ENCODE measurements at regions not wholly inside any gene's neighbourhood (a gene's known extent, or its start where the extent isn't known, plus 50 kb on each side); places are given as distances from the start of the nearest gene placed in this dataset.

DNA sequence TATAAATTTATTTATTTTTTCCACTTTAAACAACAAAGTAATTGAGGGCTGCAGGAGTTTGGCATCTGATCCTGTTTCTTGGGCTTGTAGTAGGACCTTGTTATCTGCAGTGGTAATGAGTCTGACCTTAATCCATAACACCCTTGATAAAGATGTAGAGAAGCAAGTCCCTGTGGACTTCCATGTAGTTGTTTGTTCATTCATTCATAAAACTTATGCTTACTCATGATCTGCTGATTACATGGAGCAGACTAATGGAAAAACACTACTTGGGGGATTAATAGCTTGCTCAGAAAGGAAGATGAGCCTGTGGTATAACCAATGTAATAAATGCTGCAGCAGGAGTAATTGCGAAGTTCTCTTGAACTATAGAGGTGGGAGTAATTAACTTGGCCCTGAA, 271.5 kb upstream of the TBL1XR1 start:
- no peak overlapping the region for H3K4me3 ChIP-seq (ENCODE audit: low read depth, low read length)
- TF ChIP-seq, protein P1, sequence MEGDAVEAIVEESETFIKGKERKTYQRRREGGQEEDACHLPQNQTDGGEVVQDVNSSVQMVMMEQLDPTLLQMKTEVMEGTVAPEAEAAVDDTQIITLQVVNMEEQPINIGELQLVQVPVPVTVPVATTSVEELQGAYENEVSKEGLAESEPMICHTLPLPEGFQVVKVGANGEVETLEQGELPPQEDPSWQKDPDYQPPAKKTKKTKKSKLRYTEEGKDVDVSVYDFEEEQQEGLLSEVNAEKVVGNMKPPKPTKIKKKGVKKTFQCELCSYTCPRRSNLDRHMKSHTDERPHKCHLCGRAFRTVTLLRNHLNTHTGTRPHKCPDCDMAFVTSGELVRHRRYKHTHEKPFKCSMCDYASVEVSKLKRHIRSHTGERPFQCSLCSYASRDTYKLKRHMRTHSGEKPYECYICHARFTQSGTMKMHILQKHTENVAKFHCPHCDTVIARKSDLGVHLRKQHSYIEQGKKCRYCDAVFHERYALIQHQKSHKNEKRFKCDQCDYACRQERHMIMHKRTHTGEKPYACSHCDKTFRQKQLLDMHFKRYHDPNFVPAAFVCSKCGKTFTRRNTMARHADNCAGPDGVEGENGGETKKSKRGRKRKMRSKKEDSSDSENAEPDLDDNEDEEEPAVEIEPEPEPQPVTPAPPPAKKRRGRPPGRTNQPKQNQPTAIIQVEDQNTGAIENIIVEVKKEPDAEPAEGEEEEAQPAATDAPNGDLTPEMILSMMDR (IDR thresholded peaks at IDR 0.05; ENCODE audit: low read depth, low read length), result no peak
- DNase-seq (ENCODE audit: low read depth, low spot score), result no peak
- in situ Hi-C loops (cut with HindIII; ENCODE audit: low sequenced_read_pairs), result no loop called here

GRCh38 chr3:177469216-177469615, 271.9 kb upstream of the TBL1XR1 start:
- no peak for DNase-seq (ENCODE audit: low read depth, low spot score)
- no peak overlapping the region for H3K4me3 ChIP-seq (ENCODE audit: low read depth, low read length)
- TF ChIP-seq, protein P1 (IDR thresholded peaks at IDR 0.05; ENCODE audit: low read depth, low read length), result no peak
- in situ Hi-C loops (cut with HindIII; ENCODE audit: low sequenced_read_pairs), result no loop called here

- H3K4me3 ChIP-seq (ENCODE audit: low read depth, low read length), result no peak overlapping the region
- in situ Hi-C loops (cut with HindIII; ENCODE audit: low sequenced_read_pairs), result no loop called here
- TF ChIP-seq, protein P1 (IDR thresholded peaks at IDR 0.05; ENCODE audit: low read depth, low read length), result no peak
- DNase-seq (ENCODE audit: low read depth, low spot score), result peak; percentile 38
Observed at GRCh38 chr3:177470197-177470941, 273.1 kb upstream of the TBL1XR1 start.

- in situ Hi-C loops (cut with HindIII; ENCODE audit: low sequenced_read_pairs), result no loop called here
Observed at GRCh38 chr3:177471733-177472480, 274.6 kb upstream of the TBL1XR1 start.

DNA sequence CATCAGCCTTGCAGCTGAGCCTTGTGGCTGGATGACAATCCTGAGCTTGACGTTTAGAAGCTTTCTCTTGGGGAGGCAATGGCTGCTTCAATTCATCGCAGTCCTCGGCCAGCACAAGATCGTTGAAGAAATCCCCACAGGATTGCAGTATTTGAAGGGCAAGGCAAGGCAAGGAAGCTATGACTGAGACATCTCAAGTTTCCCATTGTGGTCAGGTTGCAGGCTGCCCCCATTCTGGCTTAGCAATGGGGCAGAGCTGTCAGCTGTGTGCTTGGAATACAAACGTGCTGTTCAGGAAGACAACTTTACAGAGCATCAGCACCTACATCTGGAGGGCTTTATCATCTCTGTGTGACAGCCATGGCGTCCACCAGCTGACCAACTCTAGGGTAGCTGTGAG, 275.9 kb upstream of the TBL1XR1 start:
- peak; percentile 58 for DNase-seq (ENCODE audit: low read depth, low spot score)
- TF ChIP-seq, protein P1 (IDR thresholded peaks at IDR 0.05; ENCODE audit: low read depth, low read length), result no peak
- in situ Hi-C loops (cut with HindIII; ENCODE audit: low sequenced_read_pairs), result no loop called here
- H3K4me3 ChIP-seq (ENCODE audit: low read depth, low read length), result no peak overlapping the region

More at GRCh38 chr3:177471733-177472480, 274.6 kb upstream of the TBL1XR1 start:
- no peak for DNase-seq (ENCODE audit: low read depth, low spot score)
- TF ChIP-seq, protein P1 (IDR thresholded peaks at IDR 0.05; ENCODE audit: low read depth, low read length), result no peak
- no peak overlapping the region for H3K4me3 ChIP-seq (ENCODE audit: low read depth, low read length)

DNA sequence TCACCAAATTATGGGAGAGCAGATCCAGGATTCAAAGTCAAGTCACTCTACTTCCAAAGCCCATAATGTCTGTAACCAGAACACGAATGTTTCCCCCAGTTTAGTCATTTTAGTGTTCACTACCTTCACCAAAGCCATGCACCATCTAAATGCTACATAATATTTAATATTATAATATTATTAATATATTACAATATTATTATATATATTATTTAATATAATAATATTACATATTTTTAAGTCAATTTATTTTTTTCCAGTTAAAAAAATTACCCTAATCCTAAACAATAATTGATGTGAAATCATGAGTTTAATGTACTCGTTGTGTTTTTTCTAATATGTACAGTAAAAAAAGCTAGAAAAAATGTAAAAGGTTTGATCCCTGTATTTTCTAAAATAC, 276.6 kb upstream of the TBL1XR1 start:
- TF ChIP-seq, protein P1 (IDR thresholded peaks at IDR 0.05; ENCODE audit: low read depth, low read length), result no peak
- in situ Hi-C loops (cut with HindIII; ENCODE audit: low sequenced_read_pairs), result no loop called here
- no peak for DNase-seq (ENCODE audit: low read depth, low spot score)
- no peak overlapping the region for H3K4me3 ChIP-seq (ENCODE audit: low read depth, low read length)

Measured in astrocyte of the spinal cord (primary cell).